A549 (cell line): ENCODE measurements at regions not wholly inside any gene's neighbourhood (a gene's known extent, or its start where the extent isn't known, plus 50 kb on each side); places are given as distances from the start of the nearest gene placed in this dataset.

Experiments used
- CTCF ChIP-seq: fragments of >200 bp; sonication (Bioruptor Twin); formaldehyde crosslinking; IDR thresholded peaks from 3 replicates; pipeline ENCODE4 v1.5.1; 2016
- EHMT2 ChIP-seq: fragments of 200-600 bp; sonication (generic); IDR thresholded peaks from 2 replicates; pipeline ENCODE4 v1.6.1; 2016; ENCODE audit warnings: antibody characterized with exemption, low read depth, mild to moderate bottlenecking, moderate library complexity
- HOXB5 ChIP-seq: fragments of 250-450 bp; sonication (Bioruptor Pico); IDR thresholded peaks from 2 replicates; pipeline ENCODE4 v1.5.0; 2020; ENCODE audit warnings: mild to moderate bottlenecking, moderate library complexity
- POLR2A ChIP-seq: IDR thresholded peaks from 2 replicates; pipeline ENCODE4 v1.6.1; 2012; ENCODE audit warnings: mild to moderate bottlenecking, low read length
- RAD21 ChIP-seq, 2 experiments: fragments of >200 bp in 1 of 2; sonication (Bioruptor Twin) in 1 of 2; formaldehyde crosslinking in 1 of 2; IDR thresholded peaks in 1 of 2; conservative IDR thresholded peaks in 1 of 2; 2 replicates in 1 of 2; 3 replicates in 1 of 2; pipeline ENCODE4 v1.6.1; 2012 to 2018; ENCODE audit warnings: inconsistent platforms in 1 of 2
- REST ChIP-seq: fragments of 200-600 bp; sonication (generic); IDR thresholded peaks from 2 replicates; pipeline ENCODE4 v1.6.1; 2016; ENCODE audit warnings: antibody characterized with exemption, mild to moderate bottlenecking, moderate library complexity
- ZNF302 ChIP-seq: fragments of 250-450 bp; sonication (Bioruptor Pico); IDR thresholded peaks from 2 replicates; pipeline ENCODE4 v1.9.0; 2021; ENCODE audit warnings: inconsistent platforms, mild to moderate bottlenecking, moderate library complexity

- TF ChIP-seq REST (no peak), EHMT2 (no peak), CTCF (no peak), POLR2A (no peak), HOXB5 (CRISPR knock-in tag) (no peak), ZNF302 (CRISPR knock-in tag) (no peak), RAD21 (conservative IDR thresholded peaks at IDR 0.05 in 1 of 2, IDR thresholded peaks at IDR 0.05 in 1 of 2) (no peak)
Measured at GRCh38 chr13:33908116-33908515, 90.2 kb downstream of the RFC3 start.
